Breast epithelium (tissue), 4 donors: ENCODE measurements at regions not wholly inside any gene's neighbourhood (a gene's known extent, or its start where the extent isn't known, plus 50 kb on each side); places are given as distances from the start of the nearest gene placed in this dataset.

Source experiments
- DNase-seq, 2 donors: peaks; one replicate each; pipeline ENCODE4 v3.0.0-alpha.2; 2019; ENCODE audit warnings: low spot score in 2 of 2
- H3K27ac ChIP-seq, 2 donors: fragments of 200-600 bp; sonication (generic) in 1 of 2; one replicate each; pipeline ENCODE4 v1.5.1; 2016 to 2019; ENCODE audit warnings: mild to moderate bottlenecking in 1 of 2
- H3K27me3 ChIP-seq, 2 donors: fragments of 200-600 bp; sonication (generic) in 1 of 2; one replicate each; pipeline versions ENCODE4 v1.5.1 to v1.6.0; 2017 to 2019; ENCODE audit warnings: control low read depth in 1 of 2, mild to moderate bottlenecking in 1 of 2
- H3K36me3 ChIP-seq: fragments of 200-600 bp; one replicate; pipeline ENCODE4 v1.5.1; 2019
- H3K4me1 ChIP-seq, 2 donors: fragments of 200-600 bp; sonication (generic); one replicate each; pipeline ENCODE4 v1.5.1; 2016 to 2019; ENCODE audit warnings: control low read depth in 1 of 2
- H3K4me3 ChIP-seq, 3 donors: fragments of 200-600 bp; sonication (generic); 1 replicate in 2 of 3; 2 replicates in 1 of 3; pipeline ENCODE4 v1.5.1; 2016 to 2019; ENCODE audit warnings: mild to moderate bottlenecking in 3 of 3, moderate library complexity in 2 of 3
- H3K9me3 ChIP-seq, 2 donors: fragments of 200-600 bp; sonication (generic) in 1 of 2; one replicate each; pipeline ENCODE4 v1.5.1; 2016 to 2019; ENCODE audit warnings: control low read depth in 1 of 2
- CTCF ChIP-seq, 3 donors: fragments of 450-650 bp; IDR thresholded peaks; one replicate each; pipeline ENCODE4 v1.5.1; 2016 to 2017; ENCODE audit warnings: antibody characterized with exemption in 3 of 3, mild to moderate bottlenecking in 3 of 3, moderate library complexity in 3 of 3
- POLR2A ChIP-seq: fragments of 450-650 bp; IDR thresholded peaks from one replicate; pipeline ENCODE4 v1.6.1; 2016; ENCODE audit warnings: antibody characterized with exemption, mild to moderate bottlenecking, moderate library complexity
- POLR2AphosphoS5 ChIP-seq, 3 donors: sonication (generic); formaldehyde crosslinking; IDR thresholded peaks; one replicate each; pipeline ENCODE4 v1.6.1; 2017; ENCODE audit warnings: antibody characterized with exemption in 3 of 3
- intact Hi-C: fragments of 100-400 bp; cut with DNase I; formaldehyde crosslinking; loops from one replicate; pipeline ENCODE4 v1.15.1; 2023; ENCODE audit warnings: low total_unique reads

GRCh38 chr6:169159331-169159730 is 94.3 kb downstream of the THBS2 start:
- Histone ChIP-seq H3K36me3 (no peaks in the 10 kb centered on the region), H3K27me3 (no peaks in the 10 kb centered on the region), H3K4me1 (peaks cover 11 to 12% of the 10 kb centered on the region in 2 donors), H3K27ac (no peak overlapping the region), H3K4me3 (no peak overlapping the region), H3K9me3 (no peaks in the 10 kb centered on the region)
- intact Hi-C loops, result no loop called here
- no peak for TF ChIP-seq POLR2AphosphoS5 (IDR thresholded peaks at IDR 0.05)
- no peak for TF ChIP-seq CTCF (IDR thresholded peaks at IDR 0.05)
- TF ChIP-seq POLR2A, result no peak
- no peak for DNase-seq

- H3K27me3 ChIP-seq, result no peaks in the 10 kb centered on the region
- TF ChIP-seq POLR2AphosphoS5 (IDR thresholded peaks at IDR 0.05), result no peak
- no peak for TF ChIP-seq POLR2A
- no peak for TF ChIP-seq CTCF (IDR thresholded peaks at IDR 0.05)
- DNase-seq, result no peak
- peak overlapping the region in 1 of 2 donors; percentile 26 for H3K27ac ChIP-seq
- no peak overlapping the region for H3K4me3 ChIP-seq
- peaks cover 11 to 12% of the 10 kb centered on the region in 2 donors for H3K4me1 ChIP-seq
- intact Hi-C loops, result no loop called here
- no peaks in the 10 kb centered on the region for H3K9me3 ChIP-seq
- H3K36me3 ChIP-seq, result no peaks in the 10 kb centered on the region
Measured at GRCh38 chr6:169158691-169159090, 95.0 kb downstream of the THBS2 start.

GRCh38 chr6:169158174-169158573 is 95.5 kb downstream of the THBS2 start:
- TF ChIP-seq POLR2AphosphoS5 (IDR thresholded peaks at IDR 0.05) (no peak), CTCF (IDR thresholded peaks at IDR 0.05) (no peak), POLR2A (no peak)
- Histone ChIP-seq H3K36me3 (no peaks in the 10 kb centered on the region), H3K27ac (peak overlapping the region; percentile 9 to 26), H3K4me1 (peaks cover 8 to 11% of the 10 kb centered on the region in 2 donors), H3K27me3 (no peaks in the 10 kb centered on the region), H3K4me3 (peak overlapping the region in 2 of 3 donors; percentile 16 to 49), H3K9me3 (no peaks in the 10 kb centered on the region)
- intact Hi-C loops, result no loop called here
- DNase-seq, result no peak

GRCh38 chr6:169157197-169158148 is 96.2 kb downstream of the THBS2 start:
- intact Hi-C loops, result no loop called here
- Histone ChIP-seq H3K9me3 (no peaks in the 10 kb centered on the region), H3K36me3 (no peaks in the 10 kb centered on the region), H3K27ac (peak overlapping the region; percentile 9 to 72), H3K27me3 (no peaks in the 10 kb centered on the region), H3K4me1 (peaks cover 8 to 11% of the 10 kb centered on the region in 2 donors), H3K4me3 (peak overlapping the region in 2 of 3 donors; percentile 16 to 49)
- no peak for DNase-seq
- TF ChIP-seq POLR2AphosphoS5 (IDR thresholded peaks at IDR 0.05) (no peak), POLR2A (no peak)

GRCh38 chr6:169156793-169157147 is 96.9 kb downstream of the THBS2 start:
- H3K4me1 ChIP-seq, result peaks cover 8 to 11% of the 10 kb centered on the region in 2 donors
- no peak for TF ChIP-seq CTCF (IDR thresholded peaks at IDR 0.05)
- TF ChIP-seq POLR2A, result no peak
- TF ChIP-seq POLR2AphosphoS5 (IDR thresholded peaks at IDR 0.05), result no peak
- no peak overlapping the region for H3K4me3 ChIP-seq
- intact Hi-C loops, result no loop called here
- no peaks in the 10 kb centered on the region for H3K9me3 ChIP-seq
- H3K27ac ChIP-seq, result no peak overlapping the region
- H3K36me3 ChIP-seq, result no peaks in the 10 kb centered on the region
- DNase-seq, result peak in 1 of 2 donors; percentile 14
- H3K27me3 ChIP-seq, result no peaks in the 10 kb centered on the region
